ENCODE measurements at regions not wholly inside any gene's neighbourhood (a gene's known extent, or its start where the extent isn't known, plus 50 kb on each side); places are given as distances from the start of the nearest gene placed in this dataset.

DNA sequence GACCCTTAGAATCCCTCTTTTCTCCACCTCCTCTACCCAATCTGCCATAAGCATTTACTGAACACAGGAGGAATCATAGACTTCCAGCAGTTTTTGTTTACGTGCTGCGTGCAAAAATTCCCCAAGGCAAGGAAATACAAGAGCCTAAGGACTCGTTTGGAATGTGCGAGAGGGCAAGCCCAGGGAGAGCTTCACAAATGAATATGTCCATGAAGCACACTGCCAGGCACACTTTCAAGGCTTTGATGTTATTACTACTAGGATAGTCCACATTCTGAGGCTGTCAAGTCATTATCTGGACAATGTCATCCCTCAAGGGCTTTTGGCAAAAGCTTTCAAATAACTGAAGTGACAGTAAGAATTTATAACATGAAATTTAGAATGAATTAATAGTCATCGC, 214.7 kb upstream of the TBX20 start:
- Histone ChIP-seq H3K27ac (ENCODE audit: low read length) (no peak overlapping the region), H3K27me3 (ENCODE audit: control insufficient read depth, insufficient read depth, low read length) (no peaks in the 10 kb centered on the region), H3K9me3 (ENCODE audit: control insufficient read depth, low read depth, low read length) (no peaks in the 10 kb centered on the region), H3K4me3 (ENCODE audit: low read length) (no peak overlapping the region), H3K9ac (ENCODE audit: low read length) (no peak overlapping the region), H3K36me3 (ENCODE audit: control insufficient read depth, low read depth, low read length) (no peaks in the 10 kb centered on the region), H3K4me1 (ENCODE audit: control insufficient read depth, low read depth, low read length) (peaks cover 4% of the 10 kb centered on the region)

DNA sequence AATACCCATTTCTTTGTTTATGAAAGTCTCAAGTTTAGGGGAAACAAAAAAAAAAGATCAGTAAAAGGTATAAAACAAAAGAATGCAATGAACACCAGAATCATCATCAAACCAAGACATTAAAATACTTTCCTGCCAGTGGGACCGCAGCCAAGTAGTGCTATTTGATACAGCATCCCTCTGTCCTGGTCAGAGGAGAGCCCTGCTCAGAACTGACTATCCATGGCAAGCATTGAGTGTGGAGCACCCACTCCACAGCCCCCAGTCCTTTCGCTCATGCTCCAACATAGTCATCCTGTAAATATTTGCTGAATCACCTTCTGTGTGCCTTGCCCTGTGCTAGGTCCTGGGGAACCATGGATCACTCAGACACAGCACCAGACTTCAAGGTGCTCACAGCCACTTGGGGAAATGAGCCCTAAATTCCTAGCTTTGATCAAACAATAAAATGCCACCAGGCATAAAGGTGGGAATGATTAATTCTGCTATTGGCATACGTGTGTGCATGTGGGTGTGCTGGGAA, 213.6 kb upstream of the TBX20 start:
- no peaks in the 10 kb centered on the region for H3K9me3 ChIP-seq (ENCODE audit: control insufficient read depth, low read depth, low read length)
- no peaks in the 10 kb centered on the region for H3K27me3 ChIP-seq (ENCODE audit: control insufficient read depth, insufficient read depth, low read length)
- H3K9ac ChIP-seq (ENCODE audit: low read length), result no peak overlapping the region
- no peak overlapping the region for H3K27ac ChIP-seq (ENCODE audit: low read length)
- no peaks in the 10 kb centered on the region for H3K36me3 ChIP-seq (ENCODE audit: control insufficient read depth, low read depth, low read length)
- peaks cover 4% of the 10 kb centered on the region for H3K4me1 ChIP-seq (ENCODE audit: control insufficient read depth, low read depth, low read length)
- H3K4me3 ChIP-seq (ENCODE audit: low read length), result no peak overlapping the region

DNA sequence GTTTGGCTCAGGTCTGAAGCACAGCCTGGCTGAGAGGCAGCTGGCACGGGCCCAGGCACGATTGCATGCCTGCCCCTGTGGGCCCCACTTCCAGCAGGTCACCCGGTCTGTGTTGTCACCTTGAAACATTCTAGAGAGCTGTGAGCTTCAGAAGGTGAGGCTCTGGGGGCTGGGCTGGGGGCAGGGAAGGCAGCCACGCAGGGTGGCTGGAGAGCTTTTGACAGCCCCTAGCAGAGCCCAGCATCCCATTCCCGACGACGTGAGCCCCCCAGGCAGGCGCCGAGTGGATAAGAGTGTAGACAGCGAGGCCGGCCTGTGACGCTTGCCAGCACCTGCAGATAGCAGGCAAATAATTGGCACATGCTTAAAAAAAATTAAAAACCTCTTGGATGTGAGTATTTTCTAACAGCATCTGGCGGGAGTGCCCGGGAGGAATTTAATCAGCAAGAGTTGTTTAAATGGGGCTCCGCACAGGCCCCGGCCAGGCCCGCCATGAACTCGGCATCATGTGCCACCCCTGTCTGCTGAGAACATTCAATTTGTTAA, 212.0 kb upstream of the TBX20 start:
- Histone ChIP-seq H3K9me3 (ENCODE audit: control insufficient read depth, low read depth, low read length) (no peaks in the 10 kb centered on the region), H3K36me3 (ENCODE audit: control insufficient read depth, low read depth, low read length) (no peaks in the 10 kb centered on the region), H3K4me3 (ENCODE audit: low read length) (no peak overlapping the region), H3K9ac (ENCODE audit: low read length) (no peak overlapping the region), H3K4me1 (ENCODE audit: control insufficient read depth, low read depth, low read length) (peaks cover 4% of the 10 kb centered on the region), H3K27me3 (ENCODE audit: control insufficient read depth, insufficient read depth, low read length) (no peaks in the 10 kb centered on the region), H3K27ac (ENCODE audit: low read length) (no peak overlapping the region)

DNA sequence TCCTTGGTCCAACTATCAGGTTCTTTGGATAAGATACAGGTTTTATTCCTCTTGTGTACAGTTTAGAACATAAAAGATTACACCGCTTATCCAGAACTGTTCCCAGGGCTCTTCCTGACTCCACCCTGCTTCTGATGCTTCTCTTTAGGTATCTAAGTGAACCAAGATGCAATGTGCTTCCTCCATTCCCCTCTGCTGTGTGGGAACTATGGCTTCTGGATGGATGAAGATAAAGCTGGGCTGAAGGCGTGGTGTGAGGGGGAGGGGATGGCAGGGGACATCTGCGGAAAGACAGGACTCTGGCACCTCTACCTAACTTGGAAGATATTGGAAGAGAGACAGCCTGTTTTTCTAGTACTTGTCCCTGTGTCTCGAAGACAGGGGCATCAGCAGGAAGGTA, 209.9 kb upstream of the TBX20 start:
- Histone ChIP-seq H3K27me3 (ENCODE audit: control insufficient read depth, insufficient read depth, low read length) (no peaks in the 10 kb centered on the region), H3K36me3 (ENCODE audit: control insufficient read depth, low read depth, low read length) (no peaks in the 10 kb centered on the region), H3K9me3 (ENCODE audit: control insufficient read depth, low read depth, low read length) (no peaks in the 10 kb centered on the region), H3K4me1 (ENCODE audit: control insufficient read depth, low read depth, low read length) (peaks cover 4% of the 10 kb centered on the region), H3K4me3 (ENCODE audit: low read length) (no peak overlapping the region), H3K27ac (ENCODE audit: low read length) (no peak overlapping the region), H3K9ac (ENCODE audit: low read length) (no peak overlapping the region)

DNA sequence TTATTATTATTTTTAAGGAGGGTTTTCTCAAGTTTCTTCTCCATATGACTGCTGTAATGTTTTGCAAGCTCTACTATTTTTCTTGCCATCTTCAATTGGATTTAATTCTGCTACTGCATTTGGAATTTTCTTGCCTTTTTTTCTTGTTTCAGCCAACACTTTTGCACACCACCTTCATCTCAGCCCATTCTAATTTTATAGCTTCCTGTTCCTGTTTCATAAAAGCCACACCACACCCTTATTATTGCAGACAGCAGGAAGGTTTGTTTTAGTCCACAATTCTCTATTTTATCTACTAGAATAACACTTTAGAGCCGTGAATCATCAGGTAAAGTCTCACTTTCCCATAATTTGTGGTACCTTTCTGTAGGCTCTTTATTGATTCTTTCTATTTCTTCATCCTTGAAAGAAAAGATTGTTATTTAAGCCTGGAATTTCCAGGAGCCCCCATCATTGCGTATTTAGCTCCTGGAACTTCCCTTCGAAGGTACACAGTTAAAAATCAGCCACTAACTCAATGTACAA, 209.3 kb upstream of the TBX20 start:
- Histone ChIP-seq H3K4me3 (ENCODE audit: low read length) (no peak overlapping the region), H3K9ac (ENCODE audit: low read length) (no peak overlapping the region), H3K27ac (ENCODE audit: low read length) (no peak overlapping the region), H3K4me1 (ENCODE audit: control insufficient read depth, low read depth, low read length) (peaks cover 4% of the 10 kb centered on the region), H3K9me3 (ENCODE audit: control insufficient read depth, low read depth, low read length) (no peaks in the 10 kb centered on the region), H3K36me3 (ENCODE audit: control insufficient read depth, low read depth, low read length) (no peaks in the 10 kb centered on the region), H3K27me3 (ENCODE audit: control insufficient read depth, insufficient read depth, low read length) (no peaks in the 10 kb centered on the region)

DNA sequence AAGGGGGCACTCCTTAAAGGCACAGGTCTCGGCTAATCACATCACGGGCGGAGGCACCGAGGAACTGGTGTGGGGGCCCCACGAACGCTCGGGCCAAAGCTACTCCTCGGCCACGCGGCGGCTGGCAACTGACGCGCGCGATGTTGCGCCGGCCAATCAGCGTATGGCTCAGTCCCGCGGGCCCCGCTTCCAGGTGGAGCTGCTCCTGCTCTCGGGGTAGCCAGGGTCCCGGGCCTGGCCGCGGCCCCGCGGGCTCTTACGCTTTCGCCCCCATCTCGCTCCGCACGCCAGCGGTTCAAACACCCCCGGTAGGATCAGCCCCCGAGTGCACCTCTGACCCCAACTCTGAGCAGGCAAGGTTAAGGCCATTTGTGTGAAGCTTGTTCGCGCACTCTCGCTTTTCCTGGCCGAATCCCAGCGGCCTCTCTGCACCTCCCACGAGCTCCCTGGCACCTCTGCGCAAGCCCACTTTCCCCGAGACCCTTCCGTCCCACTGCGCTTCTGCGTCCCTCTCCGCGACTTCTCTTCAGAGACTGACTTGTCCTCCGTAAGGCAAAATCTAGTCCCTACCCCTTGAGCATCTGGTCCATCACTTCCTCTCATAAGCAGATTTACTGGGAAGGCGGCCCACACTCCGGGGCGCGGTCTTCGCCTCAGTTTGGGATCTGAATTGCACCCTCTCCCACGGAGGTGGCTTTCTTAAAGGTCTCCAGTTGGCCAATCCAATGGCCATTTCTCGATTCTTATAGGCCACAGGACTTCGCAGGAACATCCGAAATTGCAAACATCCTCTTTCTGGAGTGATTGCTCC, 200.9 kb upstream of the TBX20 start:
- H3K27ac ChIP-seq (ENCODE audit: low read length), result no peak overlapping the region
- no peak overlapping the region for H3K4me3 ChIP-seq (ENCODE audit: low read length)

DNA sequence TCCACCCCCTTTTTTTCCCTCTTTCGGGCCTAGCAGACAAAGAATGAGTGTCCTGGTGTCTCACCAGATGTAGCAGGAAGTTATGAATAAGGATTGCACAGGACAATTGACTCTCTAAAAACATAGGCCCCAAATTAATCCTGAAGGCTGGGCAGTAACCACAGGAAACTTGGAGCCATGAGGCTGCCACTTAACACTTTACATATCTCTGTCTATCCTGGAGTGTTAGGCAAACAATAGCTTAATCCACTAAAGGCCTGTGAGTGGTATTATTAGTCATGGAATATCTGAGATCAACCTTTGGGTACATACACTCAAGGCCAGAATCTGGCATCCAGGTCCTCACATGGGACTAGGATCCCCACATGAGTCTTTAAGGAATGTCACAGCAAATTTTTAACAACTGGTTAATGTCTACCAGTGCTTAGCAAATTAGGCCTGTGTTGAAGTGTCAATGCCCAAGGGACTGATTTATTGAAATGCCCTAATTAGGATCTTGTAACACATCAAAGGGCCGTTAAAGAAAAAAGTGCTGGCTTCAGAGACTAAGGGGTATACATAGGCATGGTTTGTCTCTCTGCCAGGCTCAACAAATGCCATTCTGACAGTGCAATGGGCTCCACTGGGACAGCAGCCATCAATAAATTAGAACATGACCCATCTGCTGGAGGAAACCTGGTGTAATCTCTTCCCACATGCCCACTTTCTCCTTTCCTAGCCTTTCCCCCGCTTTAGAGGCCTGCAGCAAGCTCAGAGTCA, 196.7 kb upstream of the TBX20 start:
- no peaks in the 10 kb centered on the region for H3K9me3 ChIP-seq (ENCODE audit: control insufficient read depth, low read depth, low read length)
- H3K36me3 ChIP-seq (ENCODE audit: control insufficient read depth, low read depth, low read length), result no peaks in the 10 kb centered on the region
- no peaks in the 10 kb centered on the region for H3K27me3 ChIP-seq (ENCODE audit: control insufficient read depth, insufficient read depth, low read length)
- H3K9ac ChIP-seq (ENCODE audit: low read length), result no peak overlapping the region
- H3K27ac ChIP-seq (ENCODE audit: low read length), result no peak overlapping the region
- H3K4me1 ChIP-seq (ENCODE audit: control insufficient read depth, low read depth, low read length), result no peaks in the 10 kb centered on the region
- H3K4me3 ChIP-seq (ENCODE audit: low read length), result no peak overlapping the region

More for the DNA sequence above, 200.9 kb upstream of the TBX20 start:
- Histone ChIP-seq H3K9ac (ENCODE audit: low read length) (no peak overlapping the region), H3K4me1 (ENCODE audit: control insufficient read depth, low read depth, low read length) (no peaks in the 10 kb centered on the region), H3K36me3 (ENCODE audit: control insufficient read depth, low read depth, low read length) (no peaks in the 10 kb centered on the region), H3K9me3 (ENCODE audit: control insufficient read depth, low read depth, low read length) (no peaks in the 10 kb centered on the region), H3K27me3 (ENCODE audit: control insufficient read depth, insufficient read depth, low read length) (no peaks in the 10 kb centered on the region)

DNA sequence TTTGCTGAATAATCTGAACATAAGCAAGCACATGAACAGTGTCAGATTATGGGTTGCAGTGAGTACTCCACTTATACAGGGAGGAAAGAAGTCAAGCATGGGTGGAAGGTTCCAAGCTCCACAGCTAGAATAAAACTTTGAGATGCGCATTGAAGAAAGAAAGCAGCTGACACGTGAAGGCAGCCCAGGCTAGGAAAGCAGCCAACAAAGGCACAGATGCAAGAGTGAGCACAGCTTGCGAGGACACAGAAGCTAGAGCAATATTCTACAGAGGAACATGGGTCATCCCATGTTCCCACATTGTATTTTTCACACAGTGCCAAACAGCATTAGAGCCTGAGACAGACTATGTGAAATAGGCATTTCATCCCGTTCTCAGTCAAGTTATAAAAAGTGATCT, 194.6 kb upstream of the TBX20 start:
- Histone ChIP-seq H3K36me3 (ENCODE audit: control insufficient read depth, low read depth, low read length) (no peaks in the 10 kb centered on the region), H3K4me1 (ENCODE audit: control insufficient read depth, low read depth, low read length) (no peaks in the 10 kb centered on the region), H3K4me3 (ENCODE audit: low read length) (no peak overlapping the region), H3K27ac (ENCODE audit: low read length) (no peak overlapping the region), H3K9me3 (ENCODE audit: control insufficient read depth, low read depth, low read length) (no peaks in the 10 kb centered on the region), H3K27me3 (ENCODE audit: control insufficient read depth, insufficient read depth, low read length) (no peaks in the 10 kb centered on the region), H3K9ac (ENCODE audit: low read length) (no peak overlapping the region)

DNA sequence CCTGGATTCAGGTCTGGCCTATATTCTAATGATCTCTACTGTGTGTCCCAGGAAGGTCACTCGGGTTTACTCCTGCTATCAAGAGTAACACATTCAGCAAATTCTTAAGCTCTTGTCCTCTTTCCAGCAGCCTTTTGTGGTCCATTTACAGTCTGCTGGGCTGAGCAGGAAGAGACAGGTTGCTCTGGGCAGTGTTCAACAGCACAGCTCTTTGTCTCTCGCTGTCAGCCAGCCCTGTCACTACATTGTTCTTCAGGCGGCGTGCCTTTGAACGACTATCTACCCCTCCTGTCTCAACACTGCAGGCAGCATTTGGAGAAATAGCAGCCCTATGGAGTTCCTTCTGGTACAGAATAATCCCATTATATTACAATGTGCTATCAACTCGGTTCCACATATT, 192.2 kb upstream of the TBX20 start:
- no peak overlapping the region for H3K27ac ChIP-seq (ENCODE audit: low read length)

DNA sequence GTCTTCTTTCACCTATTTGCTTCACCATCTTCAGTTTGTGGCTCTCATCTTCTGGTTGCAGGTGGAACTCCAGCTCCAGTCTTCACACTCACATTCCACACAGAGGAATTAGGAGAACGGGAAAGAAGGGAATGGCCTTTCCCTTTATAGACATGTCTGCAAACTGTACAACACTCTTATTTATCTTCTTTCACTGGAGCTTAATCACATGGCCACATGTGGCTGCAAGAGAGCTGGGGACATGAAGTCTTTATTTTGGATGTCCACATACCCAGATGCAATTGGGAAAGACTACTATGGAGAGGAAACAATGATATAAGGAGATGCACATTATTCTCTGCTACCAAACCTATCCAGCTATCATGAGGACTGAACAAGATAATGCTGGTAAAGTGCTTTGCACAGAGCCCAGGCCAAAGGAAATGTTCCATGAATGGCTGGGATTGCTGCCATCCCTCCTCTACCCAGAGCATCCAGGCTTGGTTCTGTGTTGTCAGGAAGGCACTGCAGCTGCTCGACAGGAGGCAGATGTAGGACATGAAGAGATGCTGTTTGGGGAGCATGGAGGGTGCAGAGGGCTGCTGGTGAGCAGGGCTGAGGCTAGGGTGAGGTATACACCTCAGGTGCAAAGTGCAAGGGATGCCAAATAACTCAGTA, 183.8 kb upstream of the TBX20 start:
- H3K4me3 ChIP-seq (ENCODE audit: low read length), result no peak overlapping the region
- H3K9me3 ChIP-seq (ENCODE audit: control insufficient read depth, low read depth, low read length), result no peaks in the 10 kb centered on the region
- no peaks in the 10 kb centered on the region for H3K27me3 ChIP-seq (ENCODE audit: control insufficient read depth, insufficient read depth, low read length)
- H3K27ac ChIP-seq (ENCODE audit: low read length), result no peak overlapping the region
- H3K9ac ChIP-seq (ENCODE audit: low read length), result no peak overlapping the region
- H3K4me1 ChIP-seq (ENCODE audit: control insufficient read depth, low read depth, low read length), result no peaks in the 10 kb centered on the region
- H3K36me3 ChIP-seq (ENCODE audit: control insufficient read depth, low read depth, low read length), result no peaks in the 10 kb centered on the region

More for the DNA sequence above, 192.2 kb upstream of the TBX20 start:
- Histone ChIP-seq H3K9ac (ENCODE audit: low read length) (no peak overlapping the region), H3K4me3 (ENCODE audit: low read length) (no peak overlapping the region), H3K4me1 (ENCODE audit: control insufficient read depth, low read depth, low read length) (no peaks in the 10 kb centered on the region), H3K36me3 (ENCODE audit: control insufficient read depth, low read depth, low read length) (no peaks in the 10 kb centered on the region), H3K27me3 (ENCODE audit: control insufficient read depth, insufficient read depth, low read length) (no peaks in the 10 kb centered on the region), H3K9me3 (ENCODE audit: control insufficient read depth, low read depth, low read length) (no peaks in the 10 kb centered on the region)

DNA sequence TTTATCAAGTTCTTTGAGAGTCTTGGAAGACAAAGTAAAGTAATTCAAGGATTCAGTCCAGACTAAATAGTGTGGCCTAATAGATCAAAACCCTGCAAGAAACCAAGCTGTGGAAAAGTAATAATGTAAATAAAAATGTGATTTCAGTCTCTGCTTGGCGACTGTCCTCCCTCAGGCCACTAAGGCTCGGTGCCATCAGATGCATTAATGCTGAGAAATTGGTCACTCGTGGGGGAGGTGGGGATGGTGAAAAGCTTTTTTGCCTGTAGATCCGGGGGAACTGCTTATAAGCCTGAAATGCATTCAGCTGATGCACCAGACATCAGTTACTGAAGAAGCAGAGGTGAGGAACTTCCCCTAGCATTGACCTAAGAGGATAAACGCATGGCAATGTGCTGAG, 182.6 kb upstream of the TBX20 start:
- Histone ChIP-seq H3K4me3 (ENCODE audit: low read length) (no peak overlapping the region), H3K27me3 (ENCODE audit: control insufficient read depth, insufficient read depth, low read length) (no peaks in the 10 kb centered on the region), H3K9ac (ENCODE audit: low read length) (no peak overlapping the region), H3K36me3 (ENCODE audit: control insufficient read depth, low read depth, low read length) (no peaks in the 10 kb centered on the region), H3K4me1 (ENCODE audit: control insufficient read depth, low read depth, low read length) (no peaks in the 10 kb centered on the region), H3K27ac (ENCODE audit: low read length) (no peak overlapping the region), H3K9me3 (ENCODE audit: control insufficient read depth, low read depth, low read length) (no peaks in the 10 kb centered on the region)
